NCI-H460 (cell line): ENCODE measurements at regions not wholly inside any gene's neighbourhood (a gene's known extent, or its start where the extent isn't known, plus 50 kb on each side); places are given as distances from the start of the nearest gene placed in this dataset.

ENCODE experiments used
- DNase-seq: peaks from one replicate; pipeline ENCODE4 v3.0.0-alpha.2; 2016; ENCODE audit warnings: low read depth; ENCODE audit errors: extremely low read depth

DNA sequence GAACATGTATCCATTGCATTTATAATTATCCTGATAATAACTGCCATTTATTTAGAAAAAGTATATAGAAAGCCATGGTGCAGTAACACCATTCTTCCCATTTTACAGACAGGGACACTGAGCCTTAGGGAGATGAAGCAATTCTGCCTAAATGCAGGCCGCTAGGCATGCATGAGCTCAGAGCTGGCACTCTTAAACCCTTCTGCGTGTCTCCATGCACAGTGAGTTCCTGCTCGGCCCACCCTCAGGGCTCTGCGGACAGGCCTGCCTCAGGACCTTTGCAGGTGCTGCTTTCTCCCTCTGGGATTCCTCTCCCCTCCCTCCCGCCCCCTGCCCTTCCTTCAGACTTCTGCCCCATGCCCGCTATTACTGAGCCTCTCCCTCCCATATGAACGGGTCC is 54.3 kb upstream of the WSB1 start:
- no peak for DNase-seq

DNA sequence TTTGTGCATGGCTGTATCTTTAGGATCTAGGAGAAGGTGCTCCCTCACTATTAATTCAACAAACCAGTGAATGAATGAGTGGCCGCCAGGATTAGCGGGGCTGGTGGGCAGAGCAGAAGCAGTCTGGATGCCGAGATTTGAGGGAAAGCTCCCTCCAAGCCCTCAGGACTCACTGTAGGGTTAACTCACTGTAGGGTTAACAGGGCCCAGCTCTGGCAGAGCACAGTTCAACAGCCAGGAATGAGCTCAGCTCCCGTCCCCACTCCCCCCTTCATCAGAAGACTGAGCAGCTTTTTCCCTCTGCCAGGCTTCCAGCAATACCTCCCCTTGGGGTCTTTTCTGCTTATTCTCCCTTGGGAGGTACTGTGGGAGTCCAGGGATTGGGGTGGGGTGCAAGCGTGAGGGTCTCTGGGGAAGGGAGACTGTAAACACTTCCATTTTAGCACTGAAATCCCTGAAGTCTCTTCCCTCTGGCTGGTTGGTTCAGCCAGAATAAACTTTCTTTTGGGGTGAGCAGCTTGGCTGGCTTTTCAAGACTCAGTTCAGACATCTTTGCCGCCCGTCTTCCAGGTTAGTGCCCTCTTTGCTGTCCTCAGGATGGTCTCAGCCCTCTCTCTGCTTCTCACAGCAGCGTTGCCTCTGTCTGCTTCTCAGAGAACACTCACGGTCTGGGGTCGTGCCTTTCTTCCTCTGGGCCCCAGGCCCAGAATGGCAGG is 53.7 kb upstream of the WSB1 start:
- DNase-seq, result no peak

DNA sequence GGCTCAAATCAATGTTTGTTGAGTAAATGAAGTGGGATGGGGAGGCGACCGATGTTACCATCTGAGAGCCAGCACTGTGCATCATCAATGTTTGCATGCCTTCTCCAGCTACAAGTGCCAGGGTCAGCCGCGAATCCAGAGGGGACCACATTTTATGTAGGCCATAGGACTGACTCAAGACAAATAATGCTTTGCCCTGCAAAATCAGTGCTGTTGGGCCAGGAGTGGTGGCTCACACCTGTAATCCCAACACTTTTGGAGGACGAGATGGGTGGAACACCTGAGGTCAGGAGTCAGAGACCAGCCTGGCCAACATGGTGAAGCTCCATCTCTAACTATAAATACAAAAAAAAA is 53.1 kb upstream of the WSB1 start:
- no peak for DNase-seq

DNA sequence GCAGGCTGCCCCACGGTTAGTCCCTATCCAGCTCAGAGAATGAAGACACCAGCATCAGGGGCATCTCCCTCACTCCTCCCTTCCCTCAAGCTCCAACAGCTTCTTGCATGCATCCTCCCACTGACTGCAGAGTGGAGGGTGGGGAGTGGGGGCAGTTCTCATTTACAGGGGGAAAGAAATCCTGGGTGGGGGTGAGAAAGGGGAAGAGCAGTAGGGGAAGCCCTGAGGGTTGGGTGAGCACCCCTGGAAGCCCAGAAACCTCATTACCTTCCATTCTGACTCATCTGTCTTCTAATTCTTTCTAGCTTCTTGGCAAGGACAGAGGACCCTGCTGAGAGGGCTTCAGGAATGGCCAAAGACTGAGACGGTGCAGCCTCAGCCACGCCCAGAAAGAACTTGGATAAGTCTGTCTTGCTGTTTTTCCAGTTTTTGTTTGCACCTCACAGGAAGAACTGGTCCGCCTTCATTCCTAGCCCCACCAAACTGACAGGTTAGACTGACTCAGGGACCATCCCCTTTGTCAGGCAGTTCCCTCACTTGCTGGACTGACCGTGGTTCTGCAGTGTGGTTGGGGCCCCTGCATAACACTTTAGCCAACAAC is 52.5 kb upstream of the WSB1 start:
- DNase-seq, result no peak

DNA sequence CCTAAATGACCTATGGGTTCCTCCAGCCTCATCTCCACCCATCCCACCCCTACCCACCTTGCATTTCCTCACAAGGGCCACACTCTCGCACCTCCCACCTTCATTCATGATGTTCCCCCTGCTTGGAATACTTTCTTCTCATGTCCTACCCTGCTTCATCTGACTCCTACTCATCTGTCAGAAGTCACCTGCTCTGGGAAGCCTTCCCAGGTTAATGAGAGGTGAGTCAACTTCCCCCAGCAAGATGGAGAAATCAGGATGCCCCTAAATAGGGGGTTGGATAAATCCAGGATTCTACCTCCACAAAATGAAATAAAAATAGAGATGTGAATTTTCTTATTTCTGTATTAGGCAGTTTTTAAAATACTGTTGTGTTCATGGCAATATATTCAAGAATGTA is 51.0 kb upstream of the WSB1 start:
- no peak for DNase-seq

DNA sequence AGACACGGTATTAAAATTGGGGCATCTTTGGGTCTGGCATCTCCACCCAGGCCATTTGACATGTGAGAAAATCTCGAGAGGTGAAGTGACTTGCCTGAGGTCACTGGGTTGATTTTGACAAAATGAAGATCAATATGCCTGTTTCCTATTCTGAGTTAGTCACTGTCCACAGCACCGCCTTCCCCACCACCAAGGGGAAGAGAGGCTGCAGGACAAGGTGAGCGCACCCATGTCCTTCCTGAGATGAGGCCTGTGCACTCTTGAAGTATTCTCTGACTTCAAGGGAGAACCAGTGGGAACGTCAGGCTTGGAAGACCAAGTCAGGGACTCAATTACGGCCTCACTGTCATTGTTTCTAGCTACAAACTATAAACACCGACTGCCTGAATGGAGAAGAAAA is 49.9 kb upstream of the WSB1 start:
- no peak for DNase-seq
